ENCODE measurements at regions not wholly inside any gene's neighbourhood (a gene's known extent, or its start where the extent isn't known, plus 50 kb on each side); places are given as distances from the start of the nearest gene placed in this dataset.

DNA sequence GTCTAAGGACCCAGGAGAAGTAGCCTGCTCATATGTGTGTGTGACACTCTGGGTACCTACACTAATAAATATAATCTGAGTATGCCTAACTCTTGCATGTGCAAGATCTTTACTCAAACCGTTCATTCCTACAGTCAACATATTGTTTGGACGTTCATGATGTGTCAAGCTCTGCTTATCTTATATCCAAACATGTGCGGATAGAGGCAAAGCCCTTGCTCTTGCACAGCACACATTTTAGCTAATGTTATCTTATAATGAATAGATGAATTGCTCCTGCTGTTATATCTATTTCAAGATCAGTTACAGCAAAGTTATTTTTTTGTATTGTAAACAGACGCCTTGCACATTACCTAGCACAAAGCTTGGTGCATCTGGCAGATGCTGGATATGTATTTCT is 228.4 kb upstream of the FLRT2 start:
- TF ChIP-seq, protein P1, sequence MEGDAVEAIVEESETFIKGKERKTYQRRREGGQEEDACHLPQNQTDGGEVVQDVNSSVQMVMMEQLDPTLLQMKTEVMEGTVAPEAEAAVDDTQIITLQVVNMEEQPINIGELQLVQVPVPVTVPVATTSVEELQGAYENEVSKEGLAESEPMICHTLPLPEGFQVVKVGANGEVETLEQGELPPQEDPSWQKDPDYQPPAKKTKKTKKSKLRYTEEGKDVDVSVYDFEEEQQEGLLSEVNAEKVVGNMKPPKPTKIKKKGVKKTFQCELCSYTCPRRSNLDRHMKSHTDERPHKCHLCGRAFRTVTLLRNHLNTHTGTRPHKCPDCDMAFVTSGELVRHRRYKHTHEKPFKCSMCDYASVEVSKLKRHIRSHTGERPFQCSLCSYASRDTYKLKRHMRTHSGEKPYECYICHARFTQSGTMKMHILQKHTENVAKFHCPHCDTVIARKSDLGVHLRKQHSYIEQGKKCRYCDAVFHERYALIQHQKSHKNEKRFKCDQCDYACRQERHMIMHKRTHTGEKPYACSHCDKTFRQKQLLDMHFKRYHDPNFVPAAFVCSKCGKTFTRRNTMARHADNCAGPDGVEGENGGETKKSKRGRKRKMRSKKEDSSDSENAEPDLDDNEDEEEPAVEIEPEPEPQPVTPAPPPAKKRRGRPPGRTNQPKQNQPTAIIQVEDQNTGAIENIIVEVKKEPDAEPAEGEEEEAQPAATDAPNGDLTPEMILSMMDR (IDR thresholded peaks at IDR 0.05): no peak
- TF ChIP-seq POLR2AphosphoS5 (IDR thresholded peaks at IDR 0.05): no peak
- TF ChIP-seq POLR2A (IDR thresholded peaks at IDR 0.05): no peak
- TF ChIP-seq EP300 (IDR thresholded peaks at IDR 0.05; ENCODE audit: low read depth): no peak

Measured in transverse colon (tissue), 4 donors.